GM12875 (cell line): ENCODE measurements at regions not wholly inside any gene's neighbourhood (a gene's known extent, or its start where the extent isn't known, plus 50 kb on each side); places are given as distances from the start of the nearest gene placed in this dataset.

ENCODE experiments used
- H3K4me3 ChIP-seq: one replicate; pipeline ENCODE4 v1.5.1; 2011; ENCODE audit warnings: low read depth, low read length, control low read depth
- TF ChIP-seq, protein P1 (sequence below): IDR thresholded peaks from 2 replicates; pipeline ENCODE4 v1.5.1; 2011; ENCODE audit warnings: low read depth, mild to moderate bottlenecking, control low read depth, inconsistent platforms, low read length, moderate library complexity, borderline replicate concordance; ENCODE audit not compliant: insufficient read depth

DNA sequence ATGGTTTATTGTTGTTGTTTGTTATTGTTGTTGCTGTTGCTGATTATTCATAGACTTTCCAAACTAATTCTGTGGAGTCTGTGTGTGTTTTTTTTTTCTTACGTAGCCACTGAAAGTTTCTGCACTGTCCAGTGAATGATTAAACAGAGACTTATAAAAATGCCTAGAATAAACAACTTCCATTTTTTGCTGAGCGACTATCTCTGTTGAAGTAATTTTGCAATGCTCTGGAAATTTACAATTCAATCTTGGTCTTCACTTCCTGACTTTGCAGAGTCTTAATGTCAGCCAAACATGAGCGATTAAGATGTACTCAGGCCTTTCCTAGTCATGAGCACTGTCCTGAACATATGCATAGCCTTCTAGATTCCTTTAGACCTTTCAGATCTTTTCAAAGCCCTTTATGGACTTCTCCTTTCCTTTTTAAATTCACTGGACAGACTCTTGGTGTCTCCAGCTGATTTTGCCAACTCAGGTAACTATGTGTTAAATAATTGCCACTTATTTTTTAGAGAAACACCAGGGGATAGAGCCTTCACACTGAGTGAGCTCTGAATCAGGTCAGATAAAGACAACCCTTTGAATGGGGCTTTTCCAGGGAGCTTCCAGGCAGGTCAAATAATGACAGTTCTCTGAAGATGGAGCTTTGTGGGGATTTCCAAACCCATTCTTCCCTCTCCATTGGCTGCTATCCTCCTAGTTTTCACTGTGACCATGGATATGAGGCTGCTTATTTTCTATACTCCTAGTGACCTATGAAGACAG, 622.8 kb upstream of the EPHA7 start:
- no peak overlapping the region for H3K4me3 ChIP-seq
- TF ChIP-seq, protein P1, sequence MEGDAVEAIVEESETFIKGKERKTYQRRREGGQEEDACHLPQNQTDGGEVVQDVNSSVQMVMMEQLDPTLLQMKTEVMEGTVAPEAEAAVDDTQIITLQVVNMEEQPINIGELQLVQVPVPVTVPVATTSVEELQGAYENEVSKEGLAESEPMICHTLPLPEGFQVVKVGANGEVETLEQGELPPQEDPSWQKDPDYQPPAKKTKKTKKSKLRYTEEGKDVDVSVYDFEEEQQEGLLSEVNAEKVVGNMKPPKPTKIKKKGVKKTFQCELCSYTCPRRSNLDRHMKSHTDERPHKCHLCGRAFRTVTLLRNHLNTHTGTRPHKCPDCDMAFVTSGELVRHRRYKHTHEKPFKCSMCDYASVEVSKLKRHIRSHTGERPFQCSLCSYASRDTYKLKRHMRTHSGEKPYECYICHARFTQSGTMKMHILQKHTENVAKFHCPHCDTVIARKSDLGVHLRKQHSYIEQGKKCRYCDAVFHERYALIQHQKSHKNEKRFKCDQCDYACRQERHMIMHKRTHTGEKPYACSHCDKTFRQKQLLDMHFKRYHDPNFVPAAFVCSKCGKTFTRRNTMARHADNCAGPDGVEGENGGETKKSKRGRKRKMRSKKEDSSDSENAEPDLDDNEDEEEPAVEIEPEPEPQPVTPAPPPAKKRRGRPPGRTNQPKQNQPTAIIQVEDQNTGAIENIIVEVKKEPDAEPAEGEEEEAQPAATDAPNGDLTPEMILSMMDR = no peak

DNA sequence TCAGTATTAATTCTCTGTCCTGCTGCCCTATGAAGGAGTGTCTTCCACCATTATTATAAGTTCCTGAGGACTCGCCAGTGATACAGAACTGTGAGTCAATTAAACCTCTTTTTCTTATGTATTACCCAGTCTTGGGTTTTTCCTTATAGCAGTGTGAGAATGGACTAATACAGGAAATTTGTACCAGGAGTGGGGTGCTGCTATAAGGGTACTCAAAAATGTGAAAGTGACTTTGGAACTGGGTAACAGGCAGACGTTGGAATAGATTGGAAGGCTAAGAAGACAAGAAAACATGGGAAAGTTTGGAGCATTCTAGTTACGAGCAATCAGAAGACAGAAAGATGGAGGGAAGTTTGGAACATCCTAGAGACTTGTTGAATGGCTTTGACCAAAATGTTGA, 616.7 kb upstream of the EPHA7 start:
- no peak overlapping the region for H3K4me3 ChIP-seq
- TF ChIP-seq, protein P1 = no peak

DNA sequence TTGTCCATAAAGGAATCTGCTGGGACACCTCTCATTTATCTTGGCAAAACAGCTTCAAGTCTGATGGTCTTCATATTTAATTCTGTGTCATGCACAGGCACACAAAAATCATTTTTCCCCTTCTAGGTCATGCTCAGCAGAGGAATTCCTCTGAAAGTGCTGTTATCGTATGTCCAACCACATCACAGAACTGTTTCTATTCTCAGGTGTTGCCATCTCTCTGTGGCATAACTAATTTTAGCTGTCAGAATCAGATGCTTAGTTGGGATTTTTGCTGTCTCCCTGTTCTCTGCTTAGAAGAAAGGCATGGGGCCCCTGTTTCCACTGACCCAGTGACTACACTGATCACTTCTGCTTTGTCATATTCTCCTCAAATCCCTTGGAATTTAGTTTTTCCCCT, 608.0 kb upstream of the EPHA7 start:
- H3K4me3 ChIP-seq = no peak overlapping the region
- TF ChIP-seq, protein P1 = no peak

DNA sequence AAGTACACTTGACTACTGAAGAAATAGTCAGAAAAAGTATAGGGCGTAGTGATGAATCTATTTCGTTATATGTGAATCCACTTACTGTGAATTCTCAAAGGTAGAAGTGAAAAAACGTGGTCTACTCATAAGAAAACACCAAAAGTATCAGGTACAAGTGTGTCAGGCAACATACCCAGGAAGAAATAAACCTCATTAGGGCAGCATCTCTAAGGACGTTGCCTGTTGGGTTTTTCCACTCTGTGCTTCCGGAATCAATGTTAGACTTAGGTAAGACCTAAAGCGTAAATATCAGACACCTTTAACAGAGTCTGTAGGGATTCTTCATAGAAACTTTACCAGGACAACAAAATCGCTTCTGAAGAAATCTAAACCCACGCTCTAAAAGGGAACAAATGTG, 607.2 kb upstream of the EPHA7 start:
- TF ChIP-seq, protein P1 = no peak
- no peak overlapping the region for H3K4me3 ChIP-seq

DNA sequence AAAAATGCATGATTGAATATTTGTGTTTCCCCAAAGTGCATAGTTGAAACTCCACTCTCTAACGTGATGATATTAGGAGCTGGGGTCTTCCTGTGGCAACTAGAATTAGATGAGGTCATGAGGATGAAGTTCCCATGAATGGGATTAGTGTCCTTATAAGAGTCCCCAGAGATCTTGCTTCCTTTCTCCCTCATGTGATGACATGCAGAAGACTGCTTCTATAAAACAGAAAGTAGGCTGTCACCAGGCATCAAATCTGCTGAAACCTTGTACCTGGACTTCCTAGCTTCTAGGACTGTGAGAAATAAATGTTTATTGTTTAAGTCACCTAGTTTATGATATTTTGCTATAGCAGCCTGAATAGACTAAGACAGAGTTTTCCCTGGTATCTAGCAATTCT, 586.5 kb upstream of the EPHA7 start:
- TF ChIP-seq, protein P1 = no peak
- no peak overlapping the region for H3K4me3 ChIP-seq

DNA sequence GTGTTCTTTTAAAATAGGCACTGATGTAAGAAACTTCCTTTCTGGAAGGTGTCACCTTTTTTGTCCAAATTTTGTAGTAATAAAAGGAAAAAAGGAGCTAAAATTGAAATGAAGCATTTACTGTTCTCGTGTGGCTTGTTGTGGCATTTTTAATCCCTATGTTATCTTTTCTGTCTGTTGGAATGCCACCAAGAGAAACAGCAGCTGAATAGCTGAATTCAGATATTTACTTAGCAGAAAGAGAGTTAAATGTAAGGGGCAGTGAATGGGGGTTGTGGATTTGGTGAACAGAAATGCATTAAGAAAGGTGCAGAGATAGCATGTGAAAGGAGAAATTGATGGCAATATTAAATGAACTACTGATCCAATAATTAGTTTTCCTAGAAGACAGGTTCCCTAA, 573.6 kb upstream of the EPHA7 start:
- H3K4me3 ChIP-seq = no peak overlapping the region
- TF ChIP-seq, protein P1 = no peak

DNA sequence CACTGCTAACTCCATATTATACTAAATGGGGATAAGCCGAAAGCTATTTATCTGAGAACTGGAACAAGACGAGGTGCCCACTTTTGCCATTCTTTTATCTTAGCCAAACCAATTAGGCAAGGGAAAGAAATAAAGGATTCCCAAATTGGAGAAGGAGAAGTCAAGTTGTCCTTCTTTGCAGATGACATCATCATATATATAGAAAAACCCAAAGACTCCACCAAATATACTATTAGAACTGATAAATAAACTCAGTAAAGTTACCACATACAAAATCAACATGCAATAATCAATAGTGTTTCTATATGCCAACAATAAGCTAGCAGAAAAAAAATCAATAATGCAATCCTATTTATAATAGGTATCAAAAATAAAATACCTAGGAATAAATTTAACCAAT, 570.3 kb upstream of the EPHA7 start:
- TF ChIP-seq, protein P1 = no peak

More for the DNA sequence above, 570.3 kb upstream of the EPHA7 start:
- H3K4me3 ChIP-seq = no peak overlapping the region
